Smooth muscle cell (in vitro differentiated cells): ENCODE measurements at regions not wholly inside any gene's neighbourhood (a gene's known extent, or its start where the extent isn't known, plus 50 kb on each side); places are given as distances from the start of the nearest gene placed in this dataset.

Source experiments
- DNase-seq: peaks from one replicate; lab custom pipeline; 2025; ENCODE audit not compliant: unreplicated experiment; lab: John Stamatoyannopoulos, UW
- H2AFZ ChIP-seq: fragments of 200-600 bp; sonication (generic); 2 replicates; pipeline ENCODE4 v1.6.0; 2016; ENCODE audit warnings: antibody characterized with exemption, low read depth, mild to moderate bottlenecking
- H3F3A ChIP-seq: fragments of 200-600 bp; sonication (generic); 2 replicates; pipeline ENCODE4 v1.6.0; 2017; ENCODE audit warnings: antibody characterized with exemption, low read depth
- H3K27ac ChIP-seq: fragments of 200-600 bp; sonication (generic); 2 replicates; pipeline ENCODE4 v1.5.1; 2016; ENCODE audit warnings: low read depth, mild to moderate bottlenecking
- H3K27me3 ChIP-seq: fragments of 200-600 bp; sonication (generic); 2 replicates; pipeline ENCODE4 v1.6.1; 2016; ENCODE audit warnings: low read depth, mild to moderate bottlenecking
- H3K36me3 ChIP-seq: fragments of 200-600 bp; sonication (generic); 2 replicates; pipeline ENCODE4 v1.5.1; 2016; ENCODE audit warnings: low read depth
- H3K4me1 ChIP-seq: fragments of 200-600 bp; sonication (generic); 2 replicates; pipeline ENCODE4 v1.5.1; 2016; ENCODE audit warnings: low read depth
- H3K4me2 ChIP-seq: fragments of 200-600 bp; sonication (generic); 2 replicates; pipeline ENCODE4 v1.6.0; 2016; ENCODE audit warnings: mild to moderate bottlenecking
- H3K4me3 ChIP-seq: fragments of 200-600 bp; sonication (generic); 2 replicates; pipeline ENCODE4 v1.5.1; 2016; ENCODE audit warnings: mild to moderate bottlenecking
- H3K79me2 ChIP-seq: fragments of 200-600 bp; sonication (generic); 2 replicates; pipeline ENCODE4 v1.6.0; 2016; ENCODE audit warnings: low read depth, mild to moderate bottlenecking
- H3K9ac ChIP-seq: fragments of 200-600 bp; sonication (generic); 2 replicates; pipeline ENCODE4 v1.6.0; 2016; ENCODE audit warnings: low read depth
- H3K9me3 ChIP-seq: fragments of 200-600 bp; sonication (generic); replicated peaks from 2 replicates; pipeline ENCODE4 v1.5.1; 2016; ENCODE audit warnings: low read depth
- H4K20me1 ChIP-seq: fragments of 200-600 bp; sonication (generic); 2 replicates; pipeline ENCODE4 v1.6.0; 2016; ENCODE audit warnings: low read depth
- WGBS: methylation state at CpG from one replicate; pipeline ENCODE4 v1.1.7; 2016; ENCODE audit warnings: low lambda C conversion rate; 5-methylcytosine and 5-hydroxymethylcytosine counted together
- TF ChIP-seq, protein P1 (sequence below): fragments of 200-600 bp; sonication (generic); IDR thresholded peaks from 2 replicates; pipeline ENCODE4 v1.5.1; 2017; ENCODE audit warnings: borderline replicate concordance, mild to moderate bottlenecking, antibody characterized with exemption; ENCODE audit not compliant: insufficient read depth, poor library complexity, severe bottlenecking

DNA sequence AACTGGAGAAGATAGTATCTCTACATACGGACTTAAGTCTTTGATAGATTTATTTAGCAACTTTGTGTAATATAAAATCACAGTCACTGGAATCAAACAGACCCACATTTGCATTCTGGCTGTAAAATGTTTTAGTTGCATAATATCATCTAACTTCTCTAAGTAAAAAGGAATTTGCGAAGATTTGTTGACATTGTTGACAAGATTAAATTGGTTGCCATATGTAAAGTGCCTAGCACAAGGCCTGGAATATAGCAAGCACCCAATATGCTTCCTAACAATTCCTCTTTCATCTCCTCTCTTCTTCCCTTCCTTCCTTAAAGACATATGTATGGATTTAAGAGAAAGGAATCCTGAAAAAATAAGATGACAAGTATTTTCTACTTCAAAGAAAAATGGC lies 295.4 kb upstream of the PPFIA2 start:
- WGBS = 91% methylated on average over 2 of the region's 2 CpGs
- Histone ChIP-seq H4K20me1 (no peaks in the 10 kb centered on the region), H3K27me3 (no peaks in the 10 kb centered on the region), H3K4me1 (no peaks in the 10 kb centered on the region), H3K9ac (no peak overlapping the region), H3F3A (no peaks in the 10 kb centered on the region), H3K9me3 (no peaks in the 10 kb centered on the region), H3K27ac (no peak overlapping the region), H3K36me3 (no peaks in the 10 kb centered on the region), H3K4me3 (no peak overlapping the region), H3K79me2 (no peaks in the 10 kb centered on the region), H2AFZ (no peak overlapping the region), H3K4me2 (no peak overlapping the region)
- DNase-seq = no peak
- TF ChIP-seq, protein P1, sequence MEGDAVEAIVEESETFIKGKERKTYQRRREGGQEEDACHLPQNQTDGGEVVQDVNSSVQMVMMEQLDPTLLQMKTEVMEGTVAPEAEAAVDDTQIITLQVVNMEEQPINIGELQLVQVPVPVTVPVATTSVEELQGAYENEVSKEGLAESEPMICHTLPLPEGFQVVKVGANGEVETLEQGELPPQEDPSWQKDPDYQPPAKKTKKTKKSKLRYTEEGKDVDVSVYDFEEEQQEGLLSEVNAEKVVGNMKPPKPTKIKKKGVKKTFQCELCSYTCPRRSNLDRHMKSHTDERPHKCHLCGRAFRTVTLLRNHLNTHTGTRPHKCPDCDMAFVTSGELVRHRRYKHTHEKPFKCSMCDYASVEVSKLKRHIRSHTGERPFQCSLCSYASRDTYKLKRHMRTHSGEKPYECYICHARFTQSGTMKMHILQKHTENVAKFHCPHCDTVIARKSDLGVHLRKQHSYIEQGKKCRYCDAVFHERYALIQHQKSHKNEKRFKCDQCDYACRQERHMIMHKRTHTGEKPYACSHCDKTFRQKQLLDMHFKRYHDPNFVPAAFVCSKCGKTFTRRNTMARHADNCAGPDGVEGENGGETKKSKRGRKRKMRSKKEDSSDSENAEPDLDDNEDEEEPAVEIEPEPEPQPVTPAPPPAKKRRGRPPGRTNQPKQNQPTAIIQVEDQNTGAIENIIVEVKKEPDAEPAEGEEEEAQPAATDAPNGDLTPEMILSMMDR = no peak

DNA sequence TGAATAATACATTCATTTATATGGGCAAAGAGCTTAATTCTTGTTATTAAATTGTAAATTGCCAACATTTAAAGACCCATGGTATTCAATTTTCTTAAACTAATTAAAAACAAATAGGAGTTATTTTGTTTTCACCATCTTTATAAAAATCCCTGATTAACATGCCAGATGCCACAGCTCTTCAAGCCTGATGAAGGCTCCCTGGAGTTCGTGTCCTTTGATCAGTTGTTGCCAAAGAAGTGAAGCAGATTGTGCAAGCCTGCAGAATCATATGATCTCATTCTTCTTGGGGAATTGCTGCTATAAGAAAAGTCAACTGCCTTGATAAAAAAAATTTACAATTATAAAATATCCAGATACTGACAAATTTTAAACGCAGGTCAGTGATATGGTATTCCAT lies 288.3 kb upstream of the PPFIA2 start:
- Histone ChIP-seq H3K4me2 (no peak overlapping the region), H3K4me1 (no peaks in the 10 kb centered on the region), H2AFZ (no peak overlapping the region), H3K9me3 (no peaks in the 10 kb centered on the region), H4K20me1 (no peaks in the 10 kb centered on the region), H3K27me3 (no peaks in the 10 kb centered on the region), H3K4me3 (no peak overlapping the region), H3F3A (no peaks in the 10 kb centered on the region), H3K9ac (no peak overlapping the region), H3K36me3 (no peaks in the 10 kb centered on the region), H3K27ac (no peak overlapping the region), H3K79me2 (no peaks in the 10 kb centered on the region)
- no peak for DNase-seq
- 85% methylated on average over 2 of the region's 2 CpGs for WGBS
- TF ChIP-seq, protein P1 = no peak

GRCh38 chr12:82040987-82041743 lies 282.0 kb upstream of the PPFIA2 start:
- H3K9ac ChIP-seq = no peak overlapping the region
- H3K4me3 ChIP-seq = no peak overlapping the region
- H3K27me3 ChIP-seq = no peaks in the 10 kb centered on the region
- no peaks in the 10 kb centered on the region for H3K36me3 ChIP-seq
- no peak overlapping the region for H3K27ac ChIP-seq
- WGBS = 79% methylated on average over 2 of the region's 2 CpGs
- H3K79me2 ChIP-seq = no peaks in the 10 kb centered on the region
- no peak overlapping the region for H3K4me2 ChIP-seq
- no peaks in the 10 kb centered on the region for H3F3A ChIP-seq
- H3K4me1 ChIP-seq = no peaks in the 10 kb centered on the region
- H3K9me3 ChIP-seq = no peaks in the 10 kb centered on the region
- H2AFZ ChIP-seq = no peak overlapping the region
- DNase-seq = no peak
- TF ChIP-seq, protein P1 = no peak
- no peaks in the 10 kb centered on the region for H4K20me1 ChIP-seq

- H3K27me3 ChIP-seq = no peaks in the 10 kb centered on the region
- H2AFZ ChIP-seq = no peak overlapping the region
- TF ChIP-seq, protein P1 = no peak
- H4K20me1 ChIP-seq = no peaks in the 10 kb centered on the region
- DNase-seq = no peak
- H3K4me1 ChIP-seq = no peaks in the 10 kb centered on the region
- no peaks in the 10 kb centered on the region for H3F3A ChIP-seq
- H3K4me2 ChIP-seq = no peak overlapping the region
- no peak overlapping the region for H3K9ac ChIP-seq
- no peak overlapping the region for H3K27ac ChIP-seq
- no peak overlapping the region for H3K4me3 ChIP-seq
- no peaks in the 10 kb centered on the region for H3K36me3 ChIP-seq
- no peaks in the 10 kb centered on the region for H3K79me2 ChIP-seq
- H3K9me3 ChIP-seq = no peaks in the 10 kb centered on the region
Observed at GRCh38 chr12:82034769-82035168, 275.6 kb upstream of the PPFIA2 start.
